HG03342 (cell line): ENCODE measurements at regions not wholly inside any gene's neighbourhood (a gene's known extent, or its start where the extent isn't known, plus 50 kb on each side); places are given as distances from the start of the nearest gene placed in this dataset.

Source experiments
- ATAC-seq: cut with Tn5 transposase; IDR thresholded peaks from one replicate; pipeline ENCODE4 v1.9.1; 2021; ENCODE audit warnings: mild to moderate bottlenecking, moderate library complexity; ENCODE audit not compliant: unreplicated experiment

- ATAC-seq = no peak
Observed at GRCh38 chr5:125298746-125299379, 552.4 kb upstream of the ZNF608 start.

DNA sequence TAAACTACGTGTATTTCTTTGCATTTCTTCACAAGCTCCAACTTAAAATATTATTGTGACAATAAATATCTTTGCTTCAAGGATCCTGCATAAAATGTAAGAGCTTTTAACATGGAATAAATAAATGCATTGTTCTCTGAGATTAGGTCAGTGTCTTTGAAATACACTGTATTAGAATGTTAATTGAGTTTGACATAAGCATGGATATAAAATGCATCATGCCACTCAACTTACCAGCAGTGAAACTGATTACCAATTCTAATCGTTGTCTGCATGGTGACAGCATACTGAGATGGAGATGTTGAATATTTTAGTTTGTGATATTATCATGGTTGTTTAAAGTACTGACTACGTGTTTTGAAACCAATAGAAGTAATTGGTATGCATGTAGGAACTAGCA is 555.3 kb upstream of the ZNF608 start:
- ATAC-seq = no peak

DNA sequence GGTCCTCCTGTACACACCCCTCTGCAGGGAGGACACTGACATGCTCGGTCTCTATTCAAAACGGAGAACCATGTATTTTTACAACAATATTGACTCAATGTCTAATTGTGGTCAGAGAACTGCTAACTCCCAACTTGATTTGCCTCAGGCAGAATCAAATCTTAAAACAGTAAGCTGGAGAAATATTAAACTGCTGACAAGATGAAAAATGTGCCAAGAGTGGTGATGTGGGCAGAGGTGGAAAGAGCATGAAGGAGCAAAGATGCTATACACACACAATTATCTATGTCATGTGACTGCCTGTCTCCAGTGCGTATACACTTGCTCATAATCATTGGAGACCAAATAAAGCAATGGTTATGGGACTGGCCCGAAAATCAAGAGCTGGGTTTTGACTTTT is 556.1 kb upstream of the ZNF608 start:
- no peak for ATAC-seq

GRCh38 chr5:125306741-125307140 is 560.3 kb upstream of the ZNF608 start:
- no peak for ATAC-seq

- ATAC-seq = no peak
Observed at GRCh38 chr5:125310749-125311148, 564.3 kb upstream of the ZNF608 start.

DNA sequence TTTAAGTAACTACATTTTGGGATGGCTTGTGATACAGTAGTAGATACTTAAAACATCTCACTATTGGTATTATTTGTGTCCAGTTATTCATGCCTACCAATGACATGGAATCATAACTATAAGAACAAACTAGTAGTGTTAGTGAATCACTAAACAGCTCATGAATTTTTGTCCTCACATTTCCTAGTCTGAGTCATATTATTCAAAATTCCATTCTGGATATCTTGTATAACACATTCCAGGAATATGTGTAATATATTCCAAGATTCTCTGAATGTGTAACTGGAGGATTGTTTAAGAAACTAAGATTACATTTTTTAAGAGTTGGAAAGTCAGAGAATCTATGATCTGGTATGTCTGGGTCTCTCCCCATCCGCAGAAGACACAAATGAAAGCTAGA is 565.3 kb upstream of the ZNF608 start:
- no peak for ATAC-seq

DNA sequence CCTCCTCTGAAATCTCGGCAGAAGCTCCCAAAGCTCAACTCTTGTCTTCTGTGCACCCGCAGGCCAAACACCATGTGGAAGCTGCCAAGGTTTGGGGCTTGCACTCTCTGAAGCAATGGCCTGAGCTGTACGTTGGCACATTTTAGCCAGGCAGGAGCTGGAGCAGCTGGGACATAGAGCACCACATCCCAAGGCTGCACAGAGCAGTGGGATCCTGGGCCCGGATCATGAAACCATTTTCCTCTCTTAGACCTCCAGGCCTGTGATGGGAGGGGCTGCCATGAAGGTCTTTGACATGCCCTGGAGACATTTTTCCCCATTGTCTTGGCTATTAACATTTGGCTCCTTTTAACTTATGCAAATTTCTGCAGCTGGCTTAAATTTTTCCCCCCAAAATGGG is 567.1 kb upstream of the ZNF608 start:
- ATAC-seq = no peak

DNA sequence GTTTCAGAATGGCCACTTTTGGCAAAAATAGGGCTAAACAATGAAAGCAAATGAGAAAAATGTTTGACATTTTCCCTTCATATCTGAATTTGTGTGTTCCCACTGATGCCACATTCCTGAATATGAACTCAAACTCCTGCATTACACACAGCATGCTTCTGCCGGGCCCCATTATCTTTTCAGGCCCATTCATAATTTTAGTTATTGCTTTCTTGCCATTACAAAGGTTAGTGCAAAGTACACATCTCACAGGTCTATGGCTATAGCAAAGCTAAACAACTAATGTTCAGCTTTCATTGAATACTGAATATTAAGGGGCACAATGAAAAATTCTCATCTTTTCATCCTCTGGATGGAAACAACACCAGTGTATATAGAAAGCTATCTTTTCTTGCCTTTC is 568.9 kb upstream of the ZNF608 start:
- no peak for ATAC-seq

- no peak for ATAC-seq
Observed at GRCh38 chr5:125316391-125316790, 570.0 kb upstream of the ZNF608 start.

DNA sequence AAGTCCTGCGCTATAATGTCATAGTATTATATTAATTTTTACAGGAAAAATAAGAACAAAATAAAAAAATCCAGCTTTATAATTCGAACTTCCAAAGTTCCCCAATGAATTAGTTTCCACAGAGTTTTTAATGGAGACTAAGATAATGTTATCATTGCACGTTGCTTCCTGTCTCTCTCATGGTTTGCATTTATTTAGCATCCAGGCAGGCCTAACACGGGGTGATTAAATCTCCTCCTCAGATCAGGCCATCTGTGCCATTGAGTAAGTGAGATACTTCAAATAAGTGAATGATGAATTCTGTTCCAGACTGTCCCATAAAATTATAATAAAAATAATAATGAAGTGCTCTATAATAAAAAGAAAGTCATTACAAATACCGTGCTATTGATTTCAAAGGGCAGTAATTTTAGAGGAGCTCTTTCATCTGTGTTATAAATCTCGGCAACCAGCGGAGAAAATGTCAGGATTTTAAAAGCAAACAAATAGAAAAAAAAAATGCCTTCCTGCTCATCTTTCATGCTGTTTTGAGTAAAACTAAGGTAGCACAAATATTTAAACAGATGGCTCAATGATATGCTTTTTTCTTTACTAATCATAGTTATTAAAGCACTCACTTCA is 570.6 kb upstream of the ZNF608 start:
- no peak for ATAC-seq

DNA sequence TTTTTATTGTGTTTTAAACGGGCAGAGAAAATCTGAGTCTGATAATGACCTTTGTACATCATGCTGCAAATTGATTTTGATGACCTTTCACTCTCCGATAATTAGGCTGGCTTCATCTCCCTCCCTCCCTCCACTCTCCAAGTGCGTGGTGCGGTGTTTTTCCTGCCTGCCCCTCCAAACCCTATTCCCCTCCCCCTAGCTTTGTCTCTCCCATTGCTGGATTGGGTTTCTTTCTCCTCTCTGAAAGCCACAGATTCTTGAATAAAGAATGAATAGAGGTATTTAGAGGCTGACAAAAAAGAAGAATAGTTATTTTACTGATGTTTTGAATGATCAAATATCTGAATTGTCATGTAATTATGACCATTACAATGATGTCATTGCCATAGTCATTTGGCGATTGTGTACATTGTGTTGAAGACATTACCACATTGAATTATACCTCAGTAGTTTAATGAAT is 571.1 kb upstream of the ZNF608 start:
- no peak for ATAC-seq

- ATAC-seq = no peak
Observed at GRCh38 chr5:125321654-125322053, 575.2 kb upstream of the ZNF608 start.

- no peak for ATAC-seq
Observed at GRCh38 chr5:125323613-125324012, 577.2 kb upstream of the ZNF608 start.

- ATAC-seq = no peak
Observed at GRCh38 chr5:125325488-125326149, 579.2 kb upstream of the ZNF608 start.

DNA sequence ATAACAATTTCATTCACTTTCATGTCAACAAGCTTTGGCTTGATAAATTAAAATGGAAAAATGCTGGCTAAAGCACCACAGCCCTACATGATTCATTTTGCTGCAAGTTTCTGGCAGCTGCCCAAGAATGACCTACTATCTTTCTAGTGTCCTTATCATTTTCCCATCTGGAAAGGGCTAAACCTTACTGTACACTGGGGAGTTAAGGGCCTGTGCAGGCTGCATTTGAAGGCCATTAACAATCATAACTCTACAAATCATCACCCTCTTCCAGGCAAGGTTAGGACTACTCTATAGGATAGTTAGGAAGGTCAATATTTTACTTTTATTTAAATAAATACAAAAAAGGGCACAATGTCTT is 579.7 kb upstream of the ZNF608 start:
- no peak for ATAC-seq

GRCh38 chr5:125327676-125328075 is 581.2 kb upstream of the ZNF608 start:
- no peak for ATAC-seq

DNA sequence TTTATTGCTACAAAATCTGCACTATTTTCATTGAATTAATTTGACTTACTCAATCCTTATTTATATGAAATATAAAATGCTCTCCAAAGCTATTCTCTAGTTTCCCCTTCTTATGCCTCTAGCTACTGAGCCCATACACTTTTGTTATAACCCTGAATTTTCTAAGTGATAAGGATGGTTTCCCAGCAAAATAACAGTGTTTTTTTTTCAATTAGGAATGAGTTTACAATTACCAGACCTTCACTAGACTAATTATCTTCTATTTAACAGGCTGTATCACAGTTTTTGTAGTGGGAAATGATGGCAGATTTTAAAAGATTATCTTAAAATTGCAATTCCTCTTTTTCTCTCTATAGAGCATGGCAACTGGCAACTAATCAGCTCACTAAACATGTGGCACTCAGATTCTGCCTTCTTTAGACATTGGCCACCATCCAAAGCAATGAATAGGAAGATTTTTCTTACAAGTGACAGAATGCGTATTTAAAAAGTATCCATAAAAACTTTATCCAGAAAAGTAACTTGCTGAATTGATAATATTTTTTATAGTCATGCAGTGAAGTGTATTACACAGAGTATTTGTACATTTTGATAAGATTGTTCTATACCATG is 585.7 kb upstream of the ZNF608 start:
- ATAC-seq = no peak

DNA sequence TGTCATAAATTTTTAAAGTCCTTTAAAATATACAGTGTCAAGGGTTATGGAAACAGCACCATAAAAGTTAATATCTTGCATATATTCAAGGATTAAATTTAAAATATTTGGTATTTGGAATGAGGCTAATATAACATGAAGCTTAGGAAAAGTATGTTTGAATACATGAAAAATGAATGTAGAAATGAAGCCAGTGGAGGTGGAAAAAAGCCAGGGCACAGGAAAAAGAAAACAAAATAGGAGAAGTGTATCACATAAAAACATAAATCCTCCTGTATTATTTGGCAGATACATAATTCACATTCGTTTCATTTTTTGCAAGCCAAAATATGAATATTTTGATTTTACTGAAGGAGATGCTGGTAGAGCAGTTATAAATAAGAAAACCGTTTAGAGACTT is 587.0 kb upstream of the ZNF608 start:
- no peak for ATAC-seq

- no peak for ATAC-seq
Observed at GRCh38 chr5:125336401-125336800, 590.0 kb upstream of the ZNF608 start.

DNA sequence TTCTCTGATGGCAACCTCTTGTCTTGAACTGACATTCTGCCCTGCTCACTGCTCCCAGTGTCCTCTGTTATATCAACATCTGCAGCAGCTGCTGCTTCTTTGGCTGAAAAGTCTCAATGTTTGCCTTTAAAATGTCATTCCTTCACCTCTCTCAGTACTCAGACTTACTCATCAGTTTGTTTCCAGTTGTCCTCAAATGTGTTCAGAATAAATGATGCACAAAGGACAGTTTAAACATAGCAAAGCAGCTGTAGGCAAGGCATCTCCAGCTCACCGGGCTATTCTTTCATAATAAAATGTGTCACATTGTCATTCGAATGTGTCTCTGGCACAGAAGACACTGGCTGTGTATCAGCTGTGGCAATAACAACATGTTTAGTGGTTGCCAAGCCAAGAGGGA is 590.9 kb upstream of the ZNF608 start:
- no peak for ATAC-seq

DNA sequence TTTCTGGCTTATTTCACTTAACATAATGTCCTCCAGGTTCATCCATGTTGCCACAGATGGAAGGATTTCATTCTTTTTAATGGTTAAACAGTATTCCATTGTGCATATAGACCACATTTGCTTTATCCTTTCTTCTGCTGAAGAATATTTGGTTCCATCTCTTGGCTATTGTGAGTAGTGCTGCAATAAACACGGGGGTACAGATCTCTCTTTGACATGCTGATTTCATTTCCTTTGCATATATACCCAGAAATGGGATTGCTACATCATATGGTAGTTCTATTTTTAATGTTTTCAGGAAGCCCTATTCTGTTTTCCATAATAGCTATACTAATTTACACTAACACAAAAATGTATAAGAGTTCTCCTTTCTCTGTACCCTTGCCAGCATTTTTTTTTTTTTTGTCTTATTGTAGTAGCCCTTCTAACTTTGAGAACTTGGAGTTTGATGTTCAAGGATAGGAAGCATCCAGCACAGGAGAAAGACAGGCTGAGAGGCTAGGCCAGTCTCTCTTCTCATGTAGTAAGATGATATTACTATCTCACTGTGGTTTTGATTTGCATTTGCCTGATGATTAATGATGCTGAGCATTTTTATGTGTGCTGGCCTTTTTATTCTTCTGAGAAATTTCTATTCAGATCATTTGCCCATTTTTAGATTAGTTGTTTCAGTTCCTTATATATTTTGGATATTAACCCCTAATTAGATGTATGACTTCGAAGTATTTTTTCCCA is 592.2 kb upstream of the ZNF608 start:
- no peak for ATAC-seq
